Esophagus squamous epithelium (tissue), 5 donors: ENCODE measurements at regions not wholly inside any gene's neighbourhood (a gene's known extent, or its start where the extent isn't known, plus 50 kb on each side); places are given as distances from the start of the nearest gene placed in this dataset.

Experiments
- DNase-seq: peaks from one replicate; lab custom pipeline; 2025; lab: John Stamatoyannopoulos, UW
- H3K27ac ChIP-seq, 4 donors: fragments of 200-600 bp; sonication (generic); one replicate each; pipeline ENCODE4 v1.5.1; 2016 to 2019; ENCODE audit warnings: mild to moderate bottlenecking in 1 of 4
- H3K27me3 ChIP-seq, 4 donors: fragments of 200-600 bp; sonication (generic); 1 replicate in 3 of 4; 2 replicates in 1 of 4; pipeline versions ENCODE4 v1.5.1 to v1.6.0; 2017 to 2021; ENCODE audit warnings: antibody characterized with exemption in 1 of 4
- H3K36me3 ChIP-seq, 3 donors: fragments of 200-600 bp; sonication (generic); one replicate each; pipeline ENCODE4 v1.5.1; 2016 to 2019
- H3K4me1 ChIP-seq, 3 donors: fragments of 200-600 bp; sonication (generic); one replicate each; pipeline ENCODE4 v1.5.1; 2017 to 2019
- H3K4me3 ChIP-seq, 4 donors: fragments of 200-600 bp; sonication (generic); 1 replicate in 3 of 4; 2 replicates in 1 of 4; pipeline ENCODE4 v1.5.1; 2016 to 2019; ENCODE audit warnings: mild to moderate bottlenecking in 2 of 4, moderate library complexity in 1 of 4
- H3K9me3 ChIP-seq, 3 donors: fragments of 200-600 bp; sonication (generic); one replicate each; pipeline ENCODE4 v1.5.1; 2016 to 2019
- CTCF ChIP-seq, 6 experiments: fragments of 450-650 bp in 4 of 6; fragments of 200-600 bp in 2 of 6; sonication (generic) in 2 of 6; IDR thresholded peaks; one replicate each; pipeline ENCODE4 v1.5.1; 2016 to 2019; ENCODE audit warnings: antibody characterized with exemption in 6 of 6, mild to moderate bottlenecking in 4 of 6, moderate library complexity in 4 of 6
- POLR2A ChIP-seq, 4 donors: fragments of 450-650 bp; IDR thresholded peaks; one replicate each; pipeline ENCODE4 v1.6.1; 2017; ENCODE audit warnings: antibody characterized with exemption in 4 of 4, mild to moderate bottlenecking in 4 of 4, moderate library complexity in 3 of 4
- WGBS, 2 donors: methylation state at CpG; one replicate each; pipeline ENCODE4 v1.1.5; 2018; 5-methylcytosine and 5-hydroxymethylcytosine counted together
- intact Hi-C: fragments of 100-400 bp; cut with DNase I; formaldehyde crosslinking; loops from one replicate; pipeline ENCODE4 v1.15.0; 2022
- donor health status: DM: yes; HTN: yes; CAD: no.

DNA sequence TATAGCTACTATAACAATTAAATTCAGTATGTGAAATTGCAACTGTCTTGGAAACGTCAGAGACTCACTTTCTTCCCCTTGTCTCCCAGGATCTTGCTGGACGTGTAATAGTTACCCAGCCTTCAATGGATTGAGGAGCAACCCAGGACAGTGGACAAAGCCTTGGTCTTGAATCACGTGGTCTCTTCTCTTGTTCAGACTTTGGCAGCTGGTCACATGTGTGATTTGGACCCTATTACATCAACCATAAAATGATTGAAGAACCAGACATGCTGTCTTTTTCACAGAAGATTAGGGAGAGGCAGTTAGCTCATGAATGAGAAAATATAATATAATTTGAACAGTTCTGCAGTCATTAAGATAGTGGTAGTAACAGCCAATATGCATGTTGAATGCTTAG, 1085.5 kb upstream of the RBFOX1 start:
- WGBS, 2 donors, result 49 to 54% methylated on average over 3 of the region's 3 CpGs
- no peak for DNase-seq
- Histone ChIP-seq H3K27ac (no peak overlapping the region), H3K4me3 (no peak overlapping the region), H3K9me3 (no peaks in the 10 kb centered on the region), H3K27me3 (no peaks in the 10 kb centered on the region), H3K36me3 (no peaks in the 10 kb centered on the region), H3K4me1 (no peaks in the 10 kb centered on the region)
- TF ChIP-seq CTCF (IDR thresholded peaks at IDR 0.05) (no peak), POLR2A (IDR thresholded peaks at IDR 0.05) (no peak)
- intact Hi-C loops, result no loop called here

DNA sequence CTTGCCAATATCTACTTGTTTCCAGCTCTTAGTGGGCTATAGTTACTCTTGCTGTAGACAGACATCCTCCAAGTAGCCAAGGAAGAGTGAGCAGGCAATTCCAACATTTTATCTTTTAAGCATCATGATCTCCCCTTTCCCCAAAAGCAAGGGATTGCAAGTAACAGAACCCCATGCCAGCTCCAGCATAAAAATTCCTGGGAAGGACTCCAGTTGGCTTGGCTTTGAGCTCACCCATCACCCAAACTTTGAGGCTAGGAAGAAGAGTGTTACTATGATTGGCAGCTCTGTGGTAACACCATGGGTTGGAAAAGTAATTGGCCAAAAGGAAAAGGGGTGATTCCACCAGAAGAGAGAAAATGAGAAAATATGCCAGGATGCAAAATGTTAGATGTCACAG, 1086.4 kb upstream of the RBFOX1 start:
- Histone ChIP-seq H3K4me3 (no peak overlapping the region), H3K4me1 (no peaks in the 10 kb centered on the region), H3K36me3 (no peaks in the 10 kb centered on the region), H3K27me3 (no peaks in the 10 kb centered on the region), H3K27ac (no peak overlapping the region), H3K9me3 (no peaks in the 10 kb centered on the region)
- intact Hi-C loops, result no loop called here
- DNase-seq, result no peak
- TF ChIP-seq CTCF (IDR thresholded peaks at IDR 0.05), result no peak
- TF ChIP-seq POLR2A (IDR thresholded peaks at IDR 0.05), result no peak

GRCh38 chr16:6232056-6232455, 1100.6 kb upstream of the RBFOX1 start:
- intact Hi-C loops, result no loop called here
- Histone ChIP-seq H3K36me3 (no peaks in the 10 kb centered on the region), H3K4me1 (no peaks in the 10 kb centered on the region), H3K4me3 (no peak overlapping the region), H3K27me3 (no peaks in the 10 kb centered on the region), H3K9me3 (no peaks in the 10 kb centered on the region), H3K27ac (no peak overlapping the region)
- no peak for DNase-seq
- no peak for TF ChIP-seq CTCF (IDR thresholded peaks at IDR 0.05)
- no peak for TF ChIP-seq POLR2A (IDR thresholded peaks at IDR 0.05)
- WGBS, 2 donors, result 35 to 51% methylated on average over 2 to 4 of the region's 4 CpGs

DNA sequence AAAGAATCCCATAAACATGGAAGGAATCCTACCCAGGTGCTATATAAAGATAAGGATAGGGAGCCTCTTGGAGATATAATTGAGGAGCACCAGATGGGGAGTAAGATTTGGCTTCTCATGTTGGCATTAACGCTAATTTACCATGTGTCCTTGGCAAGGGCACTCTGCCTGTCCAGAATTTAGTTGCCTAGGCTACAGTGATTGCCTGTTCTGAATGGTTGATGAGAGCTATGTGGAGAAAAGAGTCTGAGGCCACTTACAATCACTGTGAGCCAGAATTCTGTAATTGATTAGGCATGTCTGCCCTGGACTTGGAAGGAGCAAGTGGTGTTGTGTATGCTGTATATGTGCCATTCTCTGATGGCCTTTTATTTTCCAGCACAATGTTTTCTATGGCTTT, 1101.2 kb upstream of the RBFOX1 start:
- no peak for TF ChIP-seq POLR2A (IDR thresholded peaks at IDR 0.05)
- TF ChIP-seq CTCF (IDR thresholded peaks at IDR 0.05), result no peak
- H3K4me1 ChIP-seq, result no peaks in the 10 kb centered on the region
- intact Hi-C loops, result no loop called here
- H3K27me3 ChIP-seq, result no peaks in the 10 kb centered on the region
- H3K36me3 ChIP-seq, result no peaks in the 10 kb centered on the region
- DNase-seq, result no peak
- H3K4me3 ChIP-seq, result no peak overlapping the region
- WGBS, 2 donors, result 67 to 93% methylated on average over 1 of the region's 1 CpG
- no peak overlapping the region for H3K27ac ChIP-seq
- no peaks in the 10 kb centered on the region for H3K9me3 ChIP-seq

DNA sequence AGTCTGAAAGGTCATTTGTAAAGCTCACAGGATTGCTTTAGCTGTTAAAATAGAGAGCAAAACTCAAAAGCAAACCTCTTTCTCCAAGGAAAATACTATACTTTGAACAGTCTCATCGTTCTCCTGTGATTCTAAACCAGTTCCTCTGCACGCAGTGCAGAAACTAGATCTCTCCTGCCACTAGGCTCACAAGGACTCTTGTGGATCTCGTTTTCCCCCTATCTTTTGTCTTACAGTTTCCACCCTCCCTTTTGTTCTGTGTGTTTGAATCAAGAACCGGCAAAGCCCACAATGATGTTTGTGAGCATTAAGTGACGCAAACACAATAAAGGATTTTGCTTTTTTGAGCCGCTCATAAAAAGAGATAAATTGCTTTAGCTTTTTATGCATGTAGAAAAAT, 1103.5 kb upstream of the RBFOX1 start:
- no peaks in the 10 kb centered on the region for H3K27me3 ChIP-seq
- no peak overlapping the region for H3K4me3 ChIP-seq

More for the DNA sequence above, 1103.5 kb upstream of the RBFOX1 start:
- Histone ChIP-seq H3K4me1 (no peaks in the 10 kb centered on the region), H3K36me3 (no peaks in the 10 kb centered on the region), H3K27ac (no peak overlapping the region), H3K9me3 (no peaks in the 10 kb centered on the region)
- intact Hi-C loops, result no loop called here
- whole genome bisulfite sequencing, 2 donors, result 26 to 54% methylated on average over 6 of the region's 6 CpGs
- no peak for DNase-seq
- no peak for TF ChIP-seq CTCF (IDR thresholded peaks at IDR 0.05)
- no peak for TF ChIP-seq POLR2A (IDR thresholded peaks at IDR 0.05)
